ENCODE measurements at regions not wholly inside any gene's neighbourhood (a gene's known extent, or its start where the extent isn't known, plus 50 kb on each side); places are given as distances from the start of the nearest gene placed in this dataset.

DNA sequence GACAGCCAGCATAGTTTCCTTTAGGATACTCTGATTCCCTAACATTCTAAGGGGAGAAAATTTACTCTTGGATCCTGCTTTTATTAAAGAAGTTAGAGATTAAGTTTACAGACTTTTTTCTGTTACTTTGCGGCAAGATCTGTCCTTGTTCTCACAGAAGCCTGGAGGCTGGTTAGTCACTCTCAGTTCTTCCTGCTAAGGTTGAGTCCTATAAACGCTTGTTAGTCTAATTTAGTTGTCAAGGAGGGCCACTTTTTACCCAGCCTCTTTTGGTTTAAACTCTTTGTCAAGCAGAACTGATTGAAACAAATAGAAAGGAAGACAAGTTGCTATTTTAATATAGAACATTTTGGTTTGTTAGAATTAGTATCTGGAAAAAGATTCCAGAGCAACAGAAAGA is 89.7 kb downstream of the C21orf91 start:
- no peak overlapping the region for H3K9ac ChIP-seq (ENCODE audit: low read depth in 1 of 2, low read length in 2 of 2)
- no peak overlapping the region for H3K4me3 ChIP-seq (ENCODE audit: low read depth in 1 of 3, low read length in 3 of 3)
- no peaks in the 10 kb centered on the region for H3K4me1 ChIP-seq (ENCODE audit: control insufficient read depth in 4 of 4, insufficient read depth in 4 of 4, low read length in 3 of 4)
- no peaks in the 10 kb centered on the region for H3K27me3 ChIP-seq (ENCODE audit: control insufficient read depth in 4 of 4, insufficient read depth in 4 of 4, low read length in 3 of 4)
- TF ChIP-seq EGR1 (IDR thresholded peaks at IDR 0.05; ENCODE audit: low read depth in 2 of 2) (no peak), FOXA2 (IDR thresholded peaks at IDR 0.05) (no peak), TAF1 (conservative IDR thresholded peaks at IDR 0.05) (no peak), RXRA (IDR thresholded peaks at IDR 0.05) (no peak), FOXA1 (IDR thresholded peaks at IDR 0.05) (no peak), GABPA (IDR thresholded peaks at IDR 0.05 in 1 of 2, conservative IDR thresholded peaks at IDR 0.05 in 1 of 2) (no peak), JUND (IDR thresholded peaks at IDR 0.05) (no peak)
- TF ChIP-seq, protein P1, sequence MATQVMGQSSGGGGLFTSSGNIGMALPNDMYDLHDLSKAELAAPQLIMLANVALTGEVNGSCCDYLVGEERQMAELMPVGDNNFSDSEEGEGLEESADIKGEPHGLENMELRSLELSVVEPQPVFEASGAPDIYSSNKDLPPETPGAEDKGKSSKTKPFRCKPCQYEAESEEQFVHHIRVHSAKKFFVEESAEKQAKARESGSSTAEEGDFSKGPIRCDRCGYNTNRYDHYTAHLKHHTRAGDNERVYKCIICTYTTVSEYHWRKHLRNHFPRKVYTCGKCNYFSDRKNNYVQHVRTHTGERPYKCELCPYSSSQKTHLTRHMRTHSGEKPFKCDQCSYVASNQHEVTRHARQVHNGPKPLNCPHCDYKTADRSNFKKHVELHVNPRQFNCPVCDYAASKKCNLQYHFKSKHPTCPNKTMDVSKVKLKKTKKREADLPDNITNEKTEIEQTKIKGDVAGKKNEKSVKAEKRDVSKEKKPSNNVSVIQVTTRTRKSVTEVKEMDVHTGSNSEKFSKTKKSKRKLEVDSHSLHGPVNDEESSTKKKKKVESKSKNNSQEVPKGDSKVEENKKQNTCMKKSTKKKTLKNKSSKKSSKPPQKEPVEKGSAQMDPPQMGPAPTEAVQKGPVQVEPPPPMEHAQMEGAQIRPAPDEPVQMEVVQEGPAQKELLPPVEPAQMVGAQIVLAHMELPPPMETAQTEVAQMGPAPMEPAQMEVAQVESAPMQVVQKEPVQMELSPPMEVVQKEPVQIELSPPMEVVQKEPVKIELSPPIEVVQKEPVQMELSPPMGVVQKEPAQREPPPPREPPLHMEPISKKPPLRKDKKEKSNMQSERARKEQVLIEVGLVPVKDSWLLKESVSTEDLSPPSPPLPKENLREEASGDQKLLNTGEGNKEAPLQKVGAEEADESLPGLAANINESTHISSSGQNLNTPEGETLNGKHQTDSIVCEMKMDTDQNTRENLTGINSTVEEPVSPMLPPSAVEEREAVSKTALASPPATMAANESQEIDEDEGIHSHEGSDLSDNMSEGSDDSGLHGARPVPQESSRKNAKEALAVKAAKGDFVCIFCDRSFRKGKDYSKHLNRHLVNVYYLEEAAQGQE (IDR thresholded peaks at IDR 0.05) = no peak
- TF ChIP-seq, protein P2, sequence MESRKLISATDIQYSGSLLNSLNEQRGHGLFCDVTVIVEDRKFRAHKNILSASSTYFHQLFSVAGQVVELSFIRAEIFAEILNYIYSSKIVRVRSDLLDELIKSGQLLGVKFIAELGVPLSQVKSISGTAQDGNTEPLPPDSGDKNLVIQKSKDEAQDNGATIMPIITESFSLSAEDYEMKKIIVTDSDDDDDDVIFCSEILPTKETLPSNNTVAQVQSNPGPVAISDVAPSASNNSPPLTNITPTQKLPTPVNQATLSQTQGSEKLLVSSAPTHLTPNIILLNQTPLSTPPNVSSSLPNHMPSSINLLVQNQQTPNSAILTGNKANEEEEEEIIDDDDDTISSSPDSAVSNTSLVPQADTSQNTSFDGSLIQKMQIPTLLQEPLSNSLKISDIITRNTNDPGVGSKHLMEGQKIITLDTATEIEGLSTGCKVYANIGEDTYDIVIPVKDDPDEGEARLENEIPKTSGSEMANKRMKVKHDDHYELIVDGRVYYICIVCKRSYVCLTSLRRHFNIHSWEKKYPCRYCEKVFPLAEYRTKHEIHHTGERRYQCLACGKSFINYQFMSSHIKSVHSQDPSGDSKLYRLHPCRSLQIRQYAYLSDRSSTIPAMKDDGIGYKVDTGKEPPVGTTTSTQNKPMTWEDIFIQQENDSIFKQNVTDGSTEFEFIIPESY (IDR thresholded peaks at IDR 0.05) = no peak
- TF ChIP-seq, protein P3, sequence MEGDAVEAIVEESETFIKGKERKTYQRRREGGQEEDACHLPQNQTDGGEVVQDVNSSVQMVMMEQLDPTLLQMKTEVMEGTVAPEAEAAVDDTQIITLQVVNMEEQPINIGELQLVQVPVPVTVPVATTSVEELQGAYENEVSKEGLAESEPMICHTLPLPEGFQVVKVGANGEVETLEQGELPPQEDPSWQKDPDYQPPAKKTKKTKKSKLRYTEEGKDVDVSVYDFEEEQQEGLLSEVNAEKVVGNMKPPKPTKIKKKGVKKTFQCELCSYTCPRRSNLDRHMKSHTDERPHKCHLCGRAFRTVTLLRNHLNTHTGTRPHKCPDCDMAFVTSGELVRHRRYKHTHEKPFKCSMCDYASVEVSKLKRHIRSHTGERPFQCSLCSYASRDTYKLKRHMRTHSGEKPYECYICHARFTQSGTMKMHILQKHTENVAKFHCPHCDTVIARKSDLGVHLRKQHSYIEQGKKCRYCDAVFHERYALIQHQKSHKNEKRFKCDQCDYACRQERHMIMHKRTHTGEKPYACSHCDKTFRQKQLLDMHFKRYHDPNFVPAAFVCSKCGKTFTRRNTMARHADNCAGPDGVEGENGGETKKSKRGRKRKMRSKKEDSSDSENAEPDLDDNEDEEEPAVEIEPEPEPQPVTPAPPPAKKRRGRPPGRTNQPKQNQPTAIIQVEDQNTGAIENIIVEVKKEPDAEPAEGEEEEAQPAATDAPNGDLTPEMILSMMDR (IDR thresholded peaks at IDR 0.05; ENCODE audit: low read depth, low read length, missing input control) = no peak
- TF ChIP-seq, protein P4, sequence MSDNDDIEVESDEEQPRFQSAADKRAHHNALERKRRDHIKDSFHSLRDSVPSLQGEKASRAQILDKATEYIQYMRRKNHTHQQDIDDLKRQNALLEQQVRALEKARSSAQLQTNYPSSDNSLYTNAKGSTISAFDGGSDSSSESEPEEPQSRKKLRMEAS (IDR thresholded peaks at IDR 0.05) = no peak
- TF ChIP-seq, protein P5, sequence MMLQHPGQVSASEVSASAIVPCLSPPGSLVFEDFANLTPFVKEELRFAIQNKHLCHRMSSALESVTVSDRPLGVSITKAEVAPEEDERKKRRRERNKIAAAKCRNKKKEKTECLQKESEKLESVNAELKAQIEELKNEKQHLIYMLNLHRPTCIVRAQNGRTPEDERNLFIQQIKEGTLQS (IDR thresholded peaks at IDR 0.05) = no peak
- no peaks in the 10 kb centered on the region for H3K9me3 ChIP-seq (ENCODE audit: control insufficient read depth in 4 of 4, low read length in 3 of 4)
- H3K36me3 ChIP-seq (ENCODE audit: control insufficient read depth in 4 of 4, insufficient read depth in 3 of 4, low read depth in 1 of 4, low read length in 3 of 4) = no peaks in the 10 kb centered on the region
- no peak overlapping the region for H3K27ac ChIP-seq (ENCODE audit: low read depth in 1 of 2, low read length in 2 of 2)
- DNase-seq (ENCODE audit: low spot score) = no peak
- 72% methylated on average over 2 of the region's 2 CpGs for WGBS

DNA sequence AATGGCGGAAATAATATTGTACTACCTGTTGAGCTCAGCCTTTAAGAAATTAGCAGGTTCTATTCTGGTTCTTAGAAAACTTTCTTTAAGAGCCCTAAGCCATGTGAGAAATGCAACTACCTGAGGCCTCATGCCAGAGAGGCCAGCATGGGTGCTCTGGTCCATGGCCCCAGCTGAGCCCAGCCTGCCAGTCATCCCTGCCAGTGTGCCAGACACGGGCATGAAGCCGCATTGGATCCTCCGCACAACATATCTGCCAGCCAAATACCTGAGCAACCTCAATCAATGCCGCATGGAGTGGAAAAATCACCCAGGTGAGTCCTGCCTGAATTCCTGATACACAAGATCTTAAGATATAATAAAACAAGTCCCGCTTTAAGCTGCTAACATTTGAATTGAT is 91.8 kb downstream of the C21orf91 start:
- no peaks in the 10 kb centered on the region for H3K4me1 ChIP-seq (ENCODE audit: control insufficient read depth in 4 of 4, insufficient read depth in 4 of 4, low read length in 3 of 4)
- no peaks in the 10 kb centered on the region for H3K9me3 ChIP-seq (ENCODE audit: control insufficient read depth in 4 of 4, low read length in 3 of 4)
- no peak for DNase-seq (ENCODE audit: low spot score)
- 73% methylated on average over 6 of the region's 6 CpGs for WGBS
- no peak overlapping the region for H3K27ac ChIP-seq (ENCODE audit: low read depth in 1 of 2, low read length in 2 of 2)
- no peak overlapping the region for H3K9ac ChIP-seq (ENCODE audit: low read depth in 1 of 2, low read length in 2 of 2)
- TF ChIP-seq FOXA1 (IDR thresholded peaks at IDR 0.05) = no peak
- TF ChIP-seq GABPA (IDR thresholded peaks at IDR 0.05 in 1 of 2, conservative IDR thresholded peaks at IDR 0.05 in 1 of 2) = no peak
- TF ChIP-seq, protein P3 (IDR thresholded peaks at IDR 0.05; ENCODE audit: low read depth, low read length, missing input control) = no peak
- no peak for TF ChIP-seq EGR1 (IDR thresholded peaks at IDR 0.05; ENCODE audit: low read depth in 2 of 2)
- no peak for TF ChIP-seq JUND (IDR thresholded peaks at IDR 0.05)
- TF ChIP-seq FOXA2 (IDR thresholded peaks at IDR 0.05) = no peak
- TF ChIP-seq, protein P1 (IDR thresholded peaks at IDR 0.05) = no peak
- no peak for TF ChIP-seq HNF4G (IDR thresholded peaks at IDR 0.05)
- no peak for TF ChIP-seq RXRA (IDR thresholded peaks at IDR 0.05)
- no peak for TF ChIP-seq YY1 (IDR thresholded peaks at IDR 0.05)
- TF ChIP-seq TAF1 (conservative IDR thresholded peaks at IDR 0.05) = no peak
- H3K36me3 ChIP-seq (ENCODE audit: control insufficient read depth in 4 of 4, insufficient read depth in 3 of 4, low read depth in 1 of 4, low read length in 3 of 4) = no peaks in the 10 kb centered on the region
- H3K4me3 ChIP-seq (ENCODE audit: low read depth in 1 of 3, low read length in 3 of 3) = no peak overlapping the region
- no peaks in the 10 kb centered on the region for H3K27me3 ChIP-seq (ENCODE audit: control insufficient read depth in 4 of 4, insufficient read depth in 4 of 4, low read length in 3 of 4)

All from liver (tissue), 8 donors.